GM12892 (cell line): ENCODE measurements at regions not wholly inside any gene's neighbourhood (a gene's known extent, or its start where the extent isn't known, plus 50 kb on each side); places are given as distances from the start of the nearest gene placed in this dataset.

Experiments
- POLR2A ChIP-seq: IDR thresholded peaks from 2 replicates; pipeline ENCODE4 v1.6.1; 2011; ENCODE audit warnings: low read depth, low read length, control low read depth
- POLR2AphosphoS5 ChIP-seq: IDR thresholded peaks from 2 replicates; pipeline ENCODE4 v1.6.1; 2011; ENCODE audit warnings: low read depth, low read length, control low read depth
- TAF1 ChIP-seq: IDR thresholded peaks from 2 replicates; pipeline ENCODE4 v1.6.1; 2011; ENCODE audit warnings: low read depth, mild to moderate bottlenecking, control low read depth, low read length, borderline replicate concordance

DNA sequence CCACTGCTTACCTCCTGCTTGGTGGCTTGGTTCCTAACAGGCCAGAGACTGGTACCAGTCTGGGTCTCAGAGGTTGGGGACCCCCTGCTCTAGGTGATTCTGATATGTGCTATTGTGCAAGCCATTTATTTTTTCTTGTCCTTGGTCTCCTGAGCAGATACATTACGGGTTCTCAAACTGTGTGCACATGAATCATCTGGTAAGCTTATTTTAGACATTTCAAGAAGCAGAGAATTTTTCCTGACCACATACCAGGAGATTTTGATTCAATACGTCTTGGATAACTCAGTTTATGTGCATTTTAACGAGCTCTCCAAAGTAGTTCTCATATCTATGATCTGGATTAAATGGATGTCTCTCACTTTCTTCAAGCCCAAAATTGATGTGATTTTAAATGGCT, 77.2 kb downstream of the FHIP1A start:
- no peak for TF ChIP-seq POLR2A
- no peak for TF ChIP-seq POLR2AphosphoS5
- TF ChIP-seq TAF1, result no peak
